ENCODE measurements at regions not wholly inside any gene's neighbourhood (a gene's known extent, or its start where the extent isn't known, plus 50 kb on each side); places are given as distances from the start of the nearest gene placed in this dataset.
A peak's percentile ranks its signal among the peaks of the same experiment; 100 is the strongest.
"Not testable (repeated sequence)": the region's sequence is repeated elsewhere in the genome, so short reads cannot be mapped to it uniquely, and the experiment has no call there.

- peak in 1 of 51 donors; percentile 22 for DNase-seq
Measured at GRCh38 chr12:91743704-91744321, 401.8 kb downstream of the BTG1 start.

- DNase-seq = no peak
Measured at GRCh38 chr12:91743280-91743679, 402.4 kb downstream of the BTG1 start.

DNA sequence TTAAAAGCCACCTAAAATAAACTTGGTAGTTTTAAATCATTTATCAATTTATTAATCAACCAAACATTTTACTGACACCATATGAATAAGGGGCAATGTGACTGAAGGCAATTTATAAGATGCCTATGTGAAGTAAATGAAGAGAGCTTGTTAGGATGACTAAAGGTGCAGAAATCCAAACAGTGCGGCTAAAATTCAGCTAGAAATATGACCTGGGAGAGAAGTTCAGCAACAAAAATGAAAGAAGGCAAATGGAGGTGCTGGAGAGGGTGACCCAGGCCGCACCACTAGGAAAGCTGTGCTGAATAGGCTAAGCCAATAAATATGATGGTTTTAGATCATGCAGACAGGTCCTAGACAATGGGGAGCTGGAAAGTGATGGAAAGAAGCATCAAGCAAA is 403.7 kb downstream of the BTG1 start:
- no peak for DNase-seq

- DNase-seq = not testable (repeated sequence)
Measured at GRCh38 chr12:91733846-91734245, 411.8 kb downstream of the BTG1 start.

DNA sequence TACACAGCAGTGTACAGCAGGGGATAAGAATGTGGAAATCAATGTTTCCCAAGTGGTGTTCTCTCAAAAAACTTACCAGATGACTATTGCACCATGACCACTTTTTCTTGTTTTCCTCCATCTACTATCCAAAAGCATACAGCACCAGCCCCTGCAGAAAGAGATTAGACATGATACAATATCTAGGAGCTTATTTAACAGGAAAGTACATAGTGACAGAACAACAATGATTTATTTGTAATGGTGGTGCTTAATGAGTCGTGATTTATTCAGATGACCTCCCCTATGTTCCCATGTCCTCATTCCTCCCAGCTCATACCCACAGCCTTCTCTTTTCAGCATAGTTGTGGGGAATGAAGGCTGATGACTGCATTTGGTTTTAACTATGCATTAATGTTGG is 413.6 kb downstream of the BTG1 start:
- DNase-seq = no peak

GRCh38 chr12:91729543-91729942 is 416.1 kb downstream of the BTG1 start:
- no peak for DNase-seq

- no peak for DNase-seq
Measured at GRCh38 chr12:91723191-91723590, 422.5 kb downstream of the BTG1 start.

DNA sequence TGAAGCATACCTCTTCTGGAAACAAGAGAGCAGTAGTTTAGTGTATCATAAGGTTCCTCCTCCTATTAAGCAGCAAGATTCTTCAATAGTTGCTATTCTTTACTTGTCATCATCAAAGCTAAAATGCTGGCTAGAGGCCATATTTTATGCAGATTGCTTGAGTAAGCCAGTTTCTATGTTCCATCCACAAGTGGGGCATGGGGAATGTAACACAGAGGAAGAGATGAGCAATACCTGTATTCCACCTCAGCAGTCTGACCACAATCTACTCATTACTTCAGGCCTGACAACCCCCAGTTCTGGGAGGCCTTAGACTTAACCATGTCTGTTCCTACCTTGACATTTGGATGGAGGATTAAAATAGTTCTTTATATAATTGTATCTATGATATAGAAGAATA is 423.6 kb downstream of the BTG1 start:
- DNase-seq = no peak

DNA sequence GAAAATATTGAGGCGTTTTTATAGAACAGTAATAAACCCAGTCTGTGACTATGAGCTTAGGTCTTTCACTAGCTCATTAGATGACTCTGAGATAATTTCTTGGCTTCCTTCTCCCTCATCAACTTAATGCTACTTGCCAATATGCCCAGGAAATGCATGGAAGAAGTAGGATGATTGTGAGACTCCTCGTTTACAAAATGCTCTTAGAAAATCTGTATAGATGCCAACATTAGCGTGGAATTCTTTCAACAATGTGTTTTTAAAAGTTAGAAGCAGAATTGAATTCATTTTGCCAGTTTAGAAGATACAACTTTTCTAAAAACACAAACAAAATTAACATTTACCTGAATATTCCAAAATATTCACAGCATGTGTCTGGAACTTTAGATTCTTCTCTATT is 424.6 kb downstream of the BTG1 start:
- DNase-seq = no peak

DNA sequence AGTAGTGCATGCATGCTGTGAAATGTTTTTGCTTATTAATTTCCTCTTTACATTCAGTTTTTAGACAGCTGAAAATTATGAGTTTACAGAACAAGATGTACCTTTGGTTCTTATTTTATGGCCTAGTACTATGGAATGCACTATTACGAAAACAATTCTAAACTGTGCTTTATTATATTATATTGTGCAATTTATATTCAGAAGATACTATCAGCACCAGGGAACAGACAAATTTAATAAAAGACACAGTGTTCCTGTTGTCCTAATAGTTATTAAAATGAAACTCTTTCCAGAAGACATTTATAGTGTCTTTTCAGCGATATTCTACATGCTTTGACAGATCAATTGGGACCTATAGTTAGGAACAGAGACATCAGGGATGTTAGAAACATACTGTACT is 427.3 kb downstream of the BTG1 start:
- no peak for DNase-seq

- DNase-seq = no peak
Measured at GRCh38 chr12:91717804-91718203, 427.8 kb downstream of the BTG1 start.

GRCh38 chr12:91711925-91712324 is 433.7 kb downstream of the BTG1 start:
- not testable (repeated sequence) for DNase-seq

- DNase-seq = no peak
Measured at GRCh38 chr12:91706466-91706865, 439.2 kb downstream of the BTG1 start.

DNA sequence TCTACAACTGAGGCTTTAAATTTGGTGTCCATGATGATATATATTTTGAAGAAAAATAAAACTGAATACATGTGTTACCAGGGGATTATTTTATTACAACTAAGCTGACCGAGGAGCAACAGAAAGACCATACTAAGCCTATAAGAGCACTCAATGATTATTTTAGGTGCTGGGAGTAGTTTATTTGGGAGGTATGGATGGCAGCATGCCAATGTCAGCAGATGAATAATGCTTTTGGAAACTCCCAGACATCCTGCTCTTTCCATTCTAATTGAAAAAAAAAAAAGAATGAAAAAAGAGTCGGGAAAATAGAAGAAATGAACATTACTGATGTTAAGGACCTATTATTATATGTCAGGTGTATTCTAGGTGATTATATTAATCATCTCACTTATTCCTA is 441.2 kb downstream of the BTG1 start:
- DNase-seq = no peak

DNA sequence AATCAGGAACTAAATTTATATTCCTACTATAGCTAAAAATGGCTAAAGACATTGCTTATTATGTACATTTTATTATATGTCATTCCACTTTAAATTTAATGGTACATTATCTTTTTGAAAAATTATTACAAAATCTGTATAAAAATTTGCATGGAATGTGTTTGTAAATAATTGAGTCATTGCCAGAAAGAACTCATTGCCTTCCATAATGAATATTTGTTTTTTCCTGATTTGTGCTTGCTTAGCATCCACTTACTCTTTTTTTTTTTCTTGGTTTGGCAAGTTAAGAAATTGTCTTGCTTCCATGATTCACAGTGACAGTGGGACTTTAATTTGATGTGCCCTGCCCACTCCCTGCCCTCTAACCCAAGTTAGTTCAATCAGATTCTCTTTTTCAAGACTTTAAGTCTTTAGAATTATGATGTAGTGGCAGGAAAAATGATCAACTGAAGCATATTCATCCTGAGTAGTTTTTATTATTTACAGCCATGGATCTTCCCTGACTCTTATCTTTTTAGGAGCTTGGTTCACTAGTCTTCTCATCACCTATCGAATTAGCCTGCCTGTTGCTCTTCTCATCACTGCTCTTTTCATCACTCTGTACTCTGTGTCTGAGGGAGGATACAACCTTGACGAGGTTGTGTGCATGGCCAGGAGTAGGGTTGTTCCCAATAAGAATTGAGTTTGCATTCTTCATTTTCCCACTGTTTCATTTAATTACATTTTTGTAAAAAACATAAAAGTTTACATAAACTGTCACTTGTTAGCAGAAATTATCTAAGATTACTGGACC is 442.0 kb downstream of the BTG1 start:
- no peak for DNase-seq

DNA sequence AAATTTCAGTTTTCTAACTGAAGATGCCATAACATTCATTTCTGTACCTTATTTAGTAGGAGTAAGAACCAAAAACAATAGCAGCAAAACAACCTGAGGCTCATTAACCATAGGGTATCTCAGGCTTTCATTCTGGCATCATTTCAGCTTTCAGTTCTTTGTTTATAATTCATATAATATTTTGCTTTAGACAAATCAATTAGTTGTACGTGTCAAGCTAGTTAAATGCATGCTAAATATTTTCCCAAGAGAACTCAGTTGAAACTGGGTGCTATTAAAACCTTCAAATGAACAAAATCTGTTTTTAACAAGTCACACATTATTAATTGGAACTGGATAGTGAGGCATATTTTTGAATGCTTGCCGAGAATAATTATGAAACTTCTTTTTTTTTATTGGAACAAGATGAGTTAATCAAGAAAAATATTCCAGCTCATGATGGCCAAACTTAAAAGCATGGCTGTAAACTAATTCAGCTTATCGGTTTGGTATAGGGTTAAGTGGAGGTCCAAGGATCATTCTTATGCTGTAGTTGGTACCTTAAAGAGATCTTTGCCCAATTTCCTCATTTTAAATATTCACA is 442.7 kb downstream of the BTG1 start:
- DNase-seq = no peak

DNA sequence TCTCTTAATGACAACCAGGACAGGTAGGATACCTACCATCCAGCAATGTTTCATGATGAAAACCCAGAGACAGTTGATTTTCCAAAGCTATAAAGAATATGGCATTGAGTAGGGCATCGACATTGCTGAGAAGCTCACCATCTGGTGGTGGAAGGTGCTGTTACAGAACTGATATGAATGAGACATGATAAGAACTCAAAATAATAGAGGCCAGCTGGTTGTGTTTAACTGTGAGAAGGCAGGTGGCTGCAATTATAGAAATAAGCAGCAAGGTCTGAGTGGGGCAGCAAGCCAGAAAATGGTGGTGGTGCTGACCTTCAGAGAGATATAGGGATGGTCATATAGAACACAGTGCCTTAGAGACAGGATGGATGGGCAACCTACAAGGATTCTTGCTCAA is 449.7 kb downstream of the BTG1 start:
- DNase-seq = no peak

GRCh38 chr12:91695406-91695805 is 450.2 kb downstream of the BTG1 start:
- DNase-seq = not testable (repeated sequence)

DNA sequence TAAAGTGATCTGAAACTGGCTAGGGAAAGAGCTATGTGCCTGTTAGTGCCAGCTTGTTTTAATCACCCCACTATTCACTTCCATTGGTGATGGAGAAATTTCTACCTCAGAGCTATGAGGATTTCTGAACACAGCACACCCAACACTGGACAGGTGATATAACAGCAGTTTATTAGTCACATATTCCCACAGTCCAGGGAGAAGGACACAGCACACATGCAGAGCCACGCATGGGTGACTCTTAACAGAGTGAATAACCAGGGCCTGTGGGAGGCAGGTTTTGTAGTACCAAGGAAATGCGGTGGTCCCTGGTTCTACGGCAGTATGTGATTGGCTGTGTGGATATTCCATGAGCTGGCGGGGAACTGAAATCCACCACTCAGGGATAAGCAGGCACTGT is 455.1 kb downstream of the BTG1 start:
- DNase-seq = no peak

DNA sequence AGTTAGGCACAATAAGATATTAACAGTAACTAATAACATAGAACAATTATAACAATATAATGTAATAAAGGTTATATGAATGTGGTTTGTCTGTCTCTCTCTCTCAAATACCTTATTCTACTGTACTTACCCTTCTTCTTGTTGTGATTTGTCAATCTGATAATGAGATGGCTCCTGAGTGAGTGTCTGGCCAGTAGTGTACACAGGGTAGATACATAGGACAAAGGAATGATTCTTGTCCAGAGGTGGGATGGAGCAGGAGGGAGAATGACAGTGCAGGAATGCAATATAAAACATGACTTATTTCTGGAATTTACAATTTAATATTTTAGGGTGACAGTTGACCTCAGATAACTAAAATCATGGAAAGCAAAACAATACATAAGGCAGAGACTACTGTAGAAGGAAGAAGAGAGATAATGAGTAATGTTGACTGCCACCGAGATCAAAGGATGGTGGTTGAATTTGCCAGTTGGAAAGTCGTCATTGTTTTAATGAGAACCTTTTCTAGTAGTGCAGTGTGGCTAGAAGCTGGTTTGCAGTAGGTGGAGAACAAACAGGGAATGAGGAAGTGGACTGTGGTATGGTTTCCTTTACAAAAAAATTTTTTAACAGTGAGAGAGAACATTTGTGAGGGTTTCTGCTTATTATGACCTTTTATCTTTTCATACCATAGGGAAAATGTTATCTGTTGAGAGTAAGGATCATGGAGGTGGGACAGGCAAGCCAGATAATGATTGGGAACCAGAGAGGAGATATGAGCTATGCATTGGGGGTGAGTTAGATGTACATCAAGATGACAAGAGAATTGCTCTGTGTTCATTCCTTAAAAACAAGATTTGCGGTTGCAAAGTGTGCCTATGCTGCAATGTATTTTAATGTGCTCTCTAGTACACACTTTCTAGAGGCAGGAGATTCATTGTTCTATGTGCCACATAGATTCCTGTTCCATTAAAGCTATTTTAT is 458.3 kb downstream of the BTG1 start:
- no peak for DNase-seq

- no peak for DNase-seq
Measured at GRCh38 chr12:91685917-91686316, 459.7 kb downstream of the BTG1 start.

GRCh38 chr12:91681751-91682150 is 463.9 kb downstream of the BTG1 start:
- no peak for DNase-seq
